GM12878 (cell line): ENCODE measurements at regions not wholly inside any gene's neighbourhood (a gene's known extent, or its start where the extent isn't known, plus 50 kb on each side); places are given as distances from the start of the nearest gene placed in this dataset.
"Not testable (repeated sequence)": the region's sequence is repeated elsewhere in the genome, so short reads cannot be mapped to it uniquely, and the experiment has no call there.

Experiments
- ATAC-seq: fragments of 200-7000 bp; cut with Tn5 transposase; 3 replicates; pipeline ENCODE4 v1.9.1; 2020; ENCODE audit warnings: mild to moderate bottlenecking, moderate library complexity
- BruUV-seq: library from RNA; stranded (reverse); fragments of 400-500 nt; replicated peaks from 2 replicates; lab custom pipeline; 2021; lab: Mats Ljungman, UMichigan
- CTCF ChIA-PET: fragments of 300-600 bp; sonication (Branson Sonifier 250); formaldehyde crosslinking; extraction: SDS; loops from one replicate; lab custom pipeline; 2021; ENCODE audit warnings: inconsistent platforms; lab: Yijun Ruan, JAX
- POLR2A ChIA-PET: fragments of 350-600 bp; formaldehyde crosslinking; extraction: SDS; loops from one replicate; lab custom pipeline; 2021; ENCODE audit warnings: inconsistent platforms; lab: Charles Lee
- RAD21 ChIA-PET: fragments of 300-600 bp; sonication (Branson Sonifier 250); formaldehyde crosslinking; loops from one replicate; lab custom pipeline; 2023; ENCODE audit warnings: antibody characterized with exemption; ENCODE audit not compliant: unreplicated experiment; lab: Charles Lee
- SMC1A ChIA-PET: fragments of 300-600 bp; sonication (Branson Sonifier 250); formaldehyde crosslinking; loops from one replicate; lab custom pipeline; 2023; ENCODE audit not compliant: unreplicated experiment, uncharacterized antibody; lab: Charles Lee
- DNase-seq: peaks from one replicate; pipeline ENCODE4 v3.0.0-alpha.2; 2011; ENCODE audit warnings: low read depth, low spot score
- FAIRE-seq: peaks from 3 replicates; lab custom pipeline; 2011; peaks lifted over from hg19 to GRCh38; lab: Jason Lieb, UNC
- H2AFZ ChIP-seq: 2 replicates; pipeline ENCODE4 v1.6.0; 2011; ENCODE audit warnings: low read depth, low read length, control low read depth; ENCODE audit not compliant: control insufficient read depth
- H3K27ac ChIP-seq: 2 replicates; pipeline ENCODE4 v1.5.1; 2011; ENCODE audit warnings: control low read depth; ENCODE audit not compliant: control insufficient read depth, insufficient read depth
- H3K27me3 ChIP-seq, 2 experiments: replicated peaks in 1 of 2; 2 replicates each; pipeline versions ENCODE4 v1.6.0 to v1.6.1; 2011; ENCODE audit warnings: low read length in 1 of 2; ENCODE audit not compliant: control insufficient read depth in 2 of 2, insufficient read depth in 2 of 2
- H3K36me3 ChIP-seq, 2 experiments: 2 replicates each; pipeline ENCODE4 v1.5.1; 2011; ENCODE audit warnings: low read length in 1 of 2; ENCODE audit not compliant: control insufficient read depth in 2 of 2, insufficient read depth in 2 of 2
- H3K4me1 ChIP-seq: 2 replicates; pipeline ENCODE4 v1.6.1; 2011; ENCODE audit warnings: mild to moderate bottlenecking, low read length, moderate library complexity, mixed read lengths; ENCODE audit not compliant: control insufficient read depth, insufficient read depth
- H3K4me2 ChIP-seq: 2 replicates; pipeline ENCODE4 v1.6.0; 2011; ENCODE audit warnings: control low read depth; ENCODE audit not compliant: control insufficient read depth, insufficient read depth
- H3K4me3 ChIP-seq: fragments of 200-600 bp; sonication (generic); 2 replicates; pipeline ENCODE4 v1.5.1; 2016
- H3K79me2 ChIP-seq: 2 replicates; pipeline ENCODE4 v1.6.0; 2011; ENCODE audit warnings: low read length; ENCODE audit not compliant: control insufficient read depth, insufficient read depth
- H3K9ac ChIP-seq: 2 replicates; pipeline ENCODE4 v1.8.0; 2011; ENCODE audit warnings: low read length, control low read depth, mixed read lengths; ENCODE audit not compliant: control insufficient read depth, insufficient read depth
- H3K9me3 ChIP-seq: replicated peaks from 3 replicates; pipeline ENCODE4 v1.5.1; 2011; ENCODE audit warnings: mild to moderate bottlenecking, low read length; ENCODE audit not compliant: control insufficient read depth, insufficient read depth
- H4K20me1 ChIP-seq: 2 replicates; pipeline ENCODE4 v1.6.0; 2011; ENCODE audit not compliant: control insufficient read depth, insufficient read depth
- DPF2 ChIP-seq: fragments of 450-650 bp; IDR thresholded peaks from 2 replicates; pipeline ENCODE4 v1.6.1; 2017; ENCODE audit warnings: mild to moderate bottlenecking
- KDM1A ChIP-seq: fragments of 200-600 bp; sonication (generic); IDR thresholded peaks from 2 replicates; pipeline ENCODE4 v1.6.1; 2016; ENCODE audit warnings: borderline replicate concordance
- MLLT1 ChIP-seq: fragments of 450-650 bp; IDR thresholded peaks from 2 replicates; pipeline ENCODE4 v1.6.1; 2016; ENCODE audit warnings: mild to moderate bottlenecking
- RAD21 ChIP-seq: IDR thresholded peaks from 2 replicates; pipeline ENCODE4 v1.6.1; 2011; ENCODE audit warnings: mild to moderate bottlenecking, low read depth, low read length, moderate library complexity; ENCODE audit not compliant: insufficient read depth
- WGBS: methylation state at CpG from one replicate; pipeline ENCODE4 v1.1.6; 2016; ENCODE audit warnings: low lambda C conversion rate; ENCODE audit not compliant: insufficient replicate concordance, insufficient coverage; ENCODE audit errors: missing lambda C conversion rate; 5-methylcytosine and 5-hydroxymethylcytosine counted together
- in situ Hi-C: fragments of 300-500 bp; cut with MboI; formaldehyde crosslinking; loops from 9 replicates; pipeline ENCODE4 v1.14.3; 2018; ENCODE audit warnings: mixed read lengths
- intact Hi-C: fragments of 100-400 bp; cut with micrococcal nuclease; formaldehyde crosslinking; loops from one replicate; pipeline ENCODE4 v1.14.2; 2022; ENCODE audit not compliant: unreplicated experiment
- TF ChIP-seq, protein P1 (sequence below): fragments of 450-650 bp; IDR thresholded peaks from 2 replicates; pipeline ENCODE4 v1.6.1; 2018; ENCODE audit warnings: mild to moderate bottlenecking, low read depth, moderate library complexity; ENCODE audit not compliant: partially characterized antibody

- TF ChIP-seq RAD21 = no peak
- no peak for TF ChIP-seq MLLT1
- TF ChIP-seq, protein P1, sequence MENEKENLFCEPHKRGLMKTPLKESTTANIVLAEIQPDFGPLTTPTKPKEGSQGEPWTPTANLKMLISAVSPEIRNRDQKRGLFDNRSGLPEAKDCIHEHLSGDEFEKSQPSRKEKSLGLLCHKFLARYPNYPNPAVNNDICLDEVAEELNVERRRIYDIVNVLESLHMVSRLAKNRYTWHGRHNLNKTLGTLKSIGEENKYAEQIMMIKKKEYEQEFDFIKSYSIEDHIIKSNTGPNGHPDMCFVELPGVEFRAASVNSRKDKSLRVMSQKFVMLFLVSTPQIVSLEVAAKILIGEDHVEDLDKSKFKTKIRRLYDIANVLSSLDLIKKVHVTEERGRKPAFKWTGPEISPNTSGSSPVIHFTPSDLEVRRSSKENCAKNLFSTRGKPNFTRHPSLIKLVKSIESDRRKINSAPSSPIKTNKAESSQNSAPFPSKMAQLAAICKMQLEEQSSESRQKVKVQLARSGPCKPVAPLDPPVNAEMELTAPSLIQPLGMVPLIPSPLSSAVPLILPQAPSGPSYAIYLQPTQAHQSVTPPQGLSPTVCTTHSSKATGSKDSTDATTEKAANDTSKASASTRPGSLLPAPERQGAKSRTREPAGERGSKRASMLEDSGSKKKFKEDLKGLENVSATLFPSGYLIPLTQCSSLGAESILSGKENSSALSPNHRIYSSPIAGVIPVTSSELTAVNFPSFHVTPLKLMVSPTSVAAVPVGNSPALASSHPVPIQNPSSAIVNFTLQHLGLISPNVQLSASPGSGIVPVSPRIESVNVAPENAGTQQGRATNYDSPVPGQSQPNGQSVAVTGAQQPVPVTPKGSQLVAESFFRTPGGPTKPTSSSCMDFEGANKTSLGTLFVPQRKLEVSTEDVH = no peak
Observed at GRCh38 chr5:57979671-57980070, 480.2 kb downstream of the PLK2 start (continued).

DNA sequence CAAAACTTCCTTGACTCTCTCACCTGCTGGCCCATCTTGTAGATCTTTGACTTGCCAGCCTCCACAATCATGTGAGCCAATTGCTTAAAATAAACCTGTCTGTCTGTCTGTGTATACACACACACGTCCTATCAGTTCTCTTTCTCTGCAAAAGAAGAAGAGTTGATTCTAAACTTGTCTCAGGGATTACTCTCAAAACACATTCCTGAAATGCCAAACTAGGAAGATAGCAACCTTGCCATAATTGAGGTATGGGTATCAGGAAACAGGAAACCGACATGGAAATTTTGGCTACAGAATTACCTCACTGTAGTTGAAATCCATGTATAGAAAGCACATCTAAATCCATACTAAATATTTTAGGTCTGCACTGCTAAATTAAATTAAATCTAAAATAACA, 483.4 kb downstream of the PLK2 start:
- BruUV-seq = no TSS peak

DNA sequence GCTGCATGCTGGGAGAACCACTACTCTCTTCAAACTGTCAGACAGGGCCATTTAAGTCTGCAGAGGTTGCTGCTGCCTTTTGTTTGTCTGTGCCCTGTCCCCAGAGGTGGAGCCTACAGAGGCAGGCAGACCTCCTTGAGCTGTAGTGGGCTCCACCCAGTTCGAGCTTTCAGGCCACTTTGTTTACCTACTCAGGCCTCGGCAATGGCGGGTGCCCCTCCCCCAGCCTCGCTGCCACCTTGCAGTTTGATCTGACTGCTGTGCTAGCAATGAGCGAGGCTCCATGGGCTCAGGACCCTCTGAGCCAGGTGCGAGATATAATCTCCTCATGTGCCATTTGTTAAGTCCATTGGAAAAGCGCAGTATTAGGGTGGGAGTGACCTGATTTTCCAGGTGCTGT, 487.8 kb downstream of the PLK2 start:
- intact Hi-C loops, SMC1A ChIA-PET, H2AFZ ChIP-seq, RAD21 ChIA-PET, DNase-seq, H3K4me2 ChIP-seq, FAIRE-seq, H3K27ac ChIP-seq, BruUV-seq, ATAC-seq, H3K79me2 ChIP-seq, H3K9ac ChIP-seq, CTCF ChIA-PET, in situ Hi-C loops, H4K20me1 ChIP-seq, H3K4me1 ChIP-seq, H3K27me3 ChIP-seq, H3K9me3 ChIP-seq, POLR2A ChIA-PET, H3K36me3 ChIP-seq, H3K4me3 ChIP-seq: not testable (repeated sequence)
- WGBS = 13% methylated on average over 7 of the region's 7 CpGs

More for the DNA sequence above, 483.4 kb downstream of the PLK2 start:
- H2AFZ ChIP-seq = no peak overlapping the region
- H3K9ac ChIP-seq = no peak overlapping the region
- no peak overlapping the region for H3K4me2 ChIP-seq
- no peaks in the 10 kb centered on the region for H3K36me3 ChIP-seq
- ChIA-PET CTCF (no interaction called here), RAD21 (no interaction called here), SMC1A (no interaction called here), POLR2A (no interaction called here)
- FAIRE-seq (no peak), DNase-seq (no peak), ATAC-seq (no peak)
- H3K27me3 ChIP-seq = no peaks in the 10 kb centered on the region
- H3K27ac ChIP-seq = no peak overlapping the region
- no peaks in the 10 kb centered on the region for H3K79me2 ChIP-seq
- intact Hi-C loops = no loop called here
- no peak for TF ChIP-seq KDM1A
- no peak for TF ChIP-seq DPF2
- no peaks in the 10 kb centered on the region for H3K9me3 ChIP-seq
- 18% methylated on average over 2 of the region's 2 CpGs for WGBS
- in situ Hi-C loops = no loop called here
- no peaks in the 10 kb centered on the region for H3K4me1 ChIP-seq
- no peak overlapping the region for H3K4me3 ChIP-seq
- H4K20me1 ChIP-seq = no peaks in the 10 kb centered on the region
